IPS-20b (cell line): ENCODE measurements at regions not wholly inside any gene's neighbourhood (a gene's known extent, or its start where the extent isn't known, plus 50 kb on each side); places are given as distances from the start of the nearest gene placed in this dataset.
"Not testable (repeated sequence)": the region's sequence is repeated elsewhere in the genome, so short reads cannot be mapped to it uniquely, and the experiment has no call there.

Source experiments
- H3K27ac ChIP-seq: one replicate; pipeline ENCODE4 v1.5.1; 2013; ENCODE audit warnings: low read length
- H3K27me3 ChIP-seq: 2 replicates; pipeline ENCODE4 v1.6.1; 2013; ENCODE audit warnings: mild to moderate bottlenecking, low read length, inconsistent platforms; ENCODE audit not compliant: insufficient read depth
- H3K36me3 ChIP-seq: 2 replicates; pipeline ENCODE4 v1.6.1; 2013; ENCODE audit warnings: low read depth, mild to moderate bottlenecking, inconsistent platforms, low read length, moderate library complexity; ENCODE audit not compliant: insufficient read depth
- H3K4me1 ChIP-seq: 2 replicates; pipeline ENCODE4 v1.6.1; 2013; ENCODE audit warnings: mild to moderate bottlenecking, control low read depth, inconsistent platforms, low read length, moderate library complexity; ENCODE audit not compliant: insufficient read depth
- H3K4me3 ChIP-seq: 2 replicates; pipeline ENCODE4 v1.5.1; 2013; ENCODE audit warnings: mild to moderate bottlenecking, low read length, inconsistent platforms
- H3K9ac ChIP-seq: 2 replicates; pipeline ENCODE4 v1.6.1; 2013; ENCODE audit warnings: low read depth, mild to moderate bottlenecking, inconsistent platforms, low read length, moderate library complexity
- H3K9me3 ChIP-seq: 2 replicates; pipeline ENCODE4 v1.6.1; 2013; ENCODE audit warnings: mild to moderate bottlenecking, low read depth, low read length, inconsistent platforms; ENCODE audit not compliant: insufficient read depth

DNA sequence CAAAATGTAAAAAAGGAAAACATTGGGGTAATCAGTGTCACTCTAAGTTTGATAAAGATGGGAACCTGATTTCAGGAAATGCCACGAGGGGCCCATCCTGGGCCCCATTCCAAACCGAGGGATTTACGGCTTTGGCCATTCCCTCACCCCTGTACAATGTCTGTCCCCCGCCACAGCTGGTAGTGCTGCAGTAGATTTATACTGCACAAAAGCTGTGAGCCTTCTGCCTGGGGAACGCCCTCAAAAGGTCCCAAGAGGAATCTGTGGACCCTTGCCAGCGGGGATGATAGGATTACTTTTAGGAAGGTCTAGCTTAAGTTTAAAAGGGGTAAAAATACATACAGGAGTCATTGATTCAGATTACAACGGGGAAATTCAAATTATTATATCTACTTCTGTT is 173.4 kb upstream of the SGCG start:
- Histone ChIP-seq H3K9ac (no peak overlapping the region), H3K27ac (no peak overlapping the region), H3K4me1 (no peaks in the 10 kb centered on the region), H3K36me3 (no peaks in the 10 kb centered on the region), H3K27me3 (no peaks in the 10 kb centered on the region), H3K9me3 (peaks cover 2% of the 10 kb centered on the region; the same call in 1 of the 2 replicates), H3K4me3 (no peak overlapping the region)

DNA sequence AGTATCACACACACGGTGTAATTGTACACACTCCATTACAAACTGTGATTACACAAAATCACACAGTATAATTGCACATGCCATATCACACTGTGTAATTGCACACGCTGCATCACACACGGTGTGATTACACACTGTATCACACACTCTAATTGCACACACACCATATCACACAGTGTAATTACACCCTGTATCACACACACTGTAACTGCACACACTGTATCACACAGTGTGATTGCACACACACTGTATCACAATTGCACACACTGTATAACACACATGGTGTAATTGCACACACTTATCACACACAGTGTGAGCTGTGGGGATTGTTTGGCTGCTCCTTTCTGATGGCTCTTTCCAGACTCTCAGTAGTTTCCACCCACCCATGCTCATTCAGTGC is 162.6 kb upstream of the SGCG start:
- peaks cover 4% of the 10 kb centered on the region; the same call in 1 of the 2 replicates for H3K9me3 ChIP-seq

GRCh38 chr13:23020246-23020843 is 160.4 kb upstream of the SGCG start:
- Histone ChIP-seq H3K9me3 (peaks cover 4% of the 10 kb centered on the region; the same call in 1 of the 2 replicates), H3K4me1 (no peaks in the 10 kb centered on the region), H3K9ac (no peak overlapping the region), H3K4me3 (no peak overlapping the region), H3K27ac (no peak overlapping the region), H3K27me3 (no peaks in the 10 kb centered on the region), H3K36me3 (no peaks in the 10 kb centered on the region)

More for the DNA sequence above, 162.6 kb upstream of the SGCG start:
- no peaks in the 10 kb centered on the region for H3K36me3 ChIP-seq
- no peak overlapping the region for H3K27ac ChIP-seq
- no peaks in the 10 kb centered on the region for H3K27me3 ChIP-seq
- H3K4me1 ChIP-seq: no peaks in the 10 kb centered on the region
- no peak overlapping the region for H3K4me3 ChIP-seq
- no peak overlapping the region for H3K9ac ChIP-seq

DNA sequence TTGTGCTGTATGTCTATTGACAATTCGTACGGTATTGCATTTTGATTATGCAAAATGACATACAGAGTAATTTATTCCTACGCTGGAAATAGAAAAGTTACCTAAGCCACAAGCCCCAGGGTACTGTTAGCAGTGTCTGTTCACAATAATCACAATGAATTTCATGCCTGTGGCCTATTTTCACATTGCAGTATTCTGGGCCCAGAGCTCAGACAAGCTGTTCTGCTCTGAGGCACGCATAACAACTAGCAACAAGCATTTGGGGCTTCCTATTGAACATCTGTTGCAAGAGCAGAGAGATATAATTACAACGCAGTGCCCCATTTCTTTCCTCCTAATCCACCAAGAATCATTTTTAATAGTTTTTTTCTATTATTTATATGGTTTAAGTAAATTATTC is 158.9 kb upstream of the SGCG start:
- Histone ChIP-seq H3K9me3 (no peaks in the 10 kb centered on the region), H3K27ac (no peak overlapping the region), H3K4me1 (no peaks in the 10 kb centered on the region), H3K9ac (no peak overlapping the region), H3K4me3 (no peak overlapping the region), H3K27me3 (no peaks in the 10 kb centered on the region), H3K36me3 (no peaks in the 10 kb centered on the region)

GRCh38 chr13:23022704-23023103 is 158.1 kb upstream of the SGCG start:
- H3K27me3 ChIP-seq: no peaks in the 10 kb centered on the region
- no peak overlapping the region for H3K9ac ChIP-seq
- no peak overlapping the region for H3K4me3 ChIP-seq
- H3K4me1 ChIP-seq: no peaks in the 10 kb centered on the region
- no peaks in the 10 kb centered on the region for H3K9me3 ChIP-seq
- no peak overlapping the region for H3K27ac ChIP-seq
- H3K36me3 ChIP-seq: no peaks in the 10 kb centered on the region

- H3K4me3 ChIP-seq: no peak overlapping the region
- no peaks in the 10 kb centered on the region for H3K9me3 ChIP-seq
- no peak overlapping the region for H3K9ac ChIP-seq
- no peaks in the 10 kb centered on the region for H3K36me3 ChIP-seq
- no peak overlapping the region for H3K27ac ChIP-seq
- no peaks in the 10 kb centered on the region for H3K4me1 ChIP-seq
- H3K27me3 ChIP-seq: no peaks in the 10 kb centered on the region
These were observed 154.7 kb upstream of the SGCG start for GRCh38 chr13:23025864-23026608.

GRCh38 chr13:23039266-23039935 is 141.4 kb upstream of the SGCG start:
- no peak overlapping the region for H3K9ac ChIP-seq
- no peaks in the 10 kb centered on the region for H3K9me3 ChIP-seq

DNA sequence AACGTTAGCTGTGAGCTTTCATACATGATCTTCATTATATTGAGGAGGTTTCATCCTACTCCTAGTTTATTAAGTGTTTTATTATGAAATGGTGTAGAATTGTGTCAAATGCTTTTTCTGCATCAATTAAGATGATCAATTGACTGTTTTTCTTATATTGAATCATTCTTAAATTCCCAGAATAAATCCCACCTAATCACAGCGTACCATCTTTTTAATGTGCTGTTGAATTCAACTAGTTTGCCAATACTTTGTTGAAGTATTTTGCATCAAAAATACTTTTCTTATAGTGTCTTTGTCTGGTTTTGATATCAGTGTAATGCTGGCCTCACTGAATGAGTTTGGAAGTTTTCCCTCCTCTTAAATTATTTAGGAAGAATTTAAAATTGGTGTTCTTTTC is 138.6 kb upstream of the SGCG start:
- no peak overlapping the region for H3K27ac ChIP-seq
- H3K4me1 ChIP-seq: no peaks in the 10 kb centered on the region
- H3K9me3 ChIP-seq: no peaks in the 10 kb centered on the region
- H3K4me3 ChIP-seq: no peak overlapping the region
- H3K36me3 ChIP-seq: no peaks in the 10 kb centered on the region
- no peaks in the 10 kb centered on the region for H3K27me3 ChIP-seq
- no peak overlapping the region for H3K9ac ChIP-seq

More at GRCh38 chr13:23039266-23039935, 141.4 kb upstream of the SGCG start:
- Histone ChIP-seq H3K27me3 (no peaks in the 10 kb centered on the region), H3K4me1 (no peaks in the 10 kb centered on the region), H3K27ac (no peak overlapping the region), H3K4me3 (no peak overlapping the region), H3K36me3 (no peaks in the 10 kb centered on the region)

DNA sequence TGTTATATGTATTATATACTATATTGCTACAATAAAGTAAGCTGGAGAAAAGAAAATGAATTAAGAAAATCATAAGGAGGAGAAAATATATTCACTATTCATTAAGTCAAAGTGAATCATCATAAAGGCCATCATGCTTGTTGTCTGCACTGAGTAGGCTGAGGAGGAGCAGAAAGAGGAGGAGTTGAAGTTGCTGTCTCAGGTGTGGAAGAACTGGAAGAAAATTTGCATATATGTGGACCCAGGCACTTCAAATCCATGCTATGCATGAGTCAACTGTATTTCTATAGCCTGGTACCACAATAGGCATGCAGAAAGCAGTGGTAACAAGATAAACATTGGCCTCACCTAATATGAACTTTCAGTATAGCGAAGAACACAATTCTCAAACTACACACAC is 135.9 kb upstream of the SGCG start:
- Histone ChIP-seq H3K27ac (no peak overlapping the region), H3K9ac (no peak overlapping the region)

DNA sequence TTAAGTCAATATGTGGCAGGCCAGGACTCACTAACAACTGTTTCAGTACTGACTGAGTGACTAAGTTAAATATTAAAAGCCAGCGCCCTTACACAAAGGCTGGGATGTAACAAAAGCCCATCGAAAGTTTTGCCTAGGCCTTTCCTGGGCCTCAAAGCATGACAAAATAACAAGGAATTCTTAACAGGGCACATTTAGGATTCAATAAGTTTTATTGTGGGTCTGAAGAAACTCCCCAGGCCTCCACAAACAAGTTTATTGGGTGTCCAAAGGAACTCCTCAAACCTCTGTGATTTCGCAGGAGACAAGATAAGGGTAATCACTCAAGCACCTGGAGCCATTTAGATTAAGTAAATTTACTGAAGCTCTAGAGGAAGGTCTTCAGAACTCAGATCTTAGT is 130.7 kb upstream of the SGCG start:
- Histone ChIP-seq H3K36me3 (no peaks in the 10 kb centered on the region), H3K9ac (no peak overlapping the region), H3K4me1 (peaks cover 4% of the 10 kb centered on the region; the same call in 1 of the 2 replicates), H3K27ac (no peak overlapping the region), H3K4me3 (no peak overlapping the region), H3K27me3 (no peaks in the 10 kb centered on the region), H3K9me3 (no peaks in the 10 kb centered on the region)

More for the DNA sequence above, 135.9 kb upstream of the SGCG start:
- no peaks in the 10 kb centered on the region for H3K27me3 ChIP-seq
- no peaks in the 10 kb centered on the region for H3K36me3 ChIP-seq
- no peaks in the 10 kb centered on the region for H3K4me1 ChIP-seq
- no peaks in the 10 kb centered on the region for H3K9me3 ChIP-seq
- no peak overlapping the region for H3K4me3 ChIP-seq

DNA sequence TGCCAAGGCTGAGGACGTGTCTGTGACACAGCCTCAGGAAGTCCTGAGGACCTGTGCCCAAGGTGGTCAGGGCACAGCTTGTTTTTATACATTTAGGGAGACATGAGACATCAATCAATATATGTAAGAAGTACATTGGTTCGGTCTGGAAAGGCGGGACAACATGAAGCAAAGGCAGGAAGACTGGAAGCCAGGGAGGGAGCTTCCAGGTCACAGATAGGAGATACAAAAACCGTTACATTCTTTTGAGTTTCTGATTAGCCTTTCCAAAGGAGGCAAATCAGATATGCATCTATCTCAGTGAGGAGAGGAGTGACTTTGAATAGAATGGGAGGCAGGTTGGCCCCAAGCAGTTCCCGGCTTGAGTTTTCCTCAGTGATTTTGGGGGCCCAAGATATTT is 127.1 kb upstream of the SGCG start:
- not testable (repeated sequence) for H3K27me3 ChIP-seq, H3K36me3 ChIP-seq, H3K27ac ChIP-seq, H3K9ac ChIP-seq, H3K4me1 ChIP-seq, H3K9me3 ChIP-seq, H3K4me3 ChIP-seq

DNA sequence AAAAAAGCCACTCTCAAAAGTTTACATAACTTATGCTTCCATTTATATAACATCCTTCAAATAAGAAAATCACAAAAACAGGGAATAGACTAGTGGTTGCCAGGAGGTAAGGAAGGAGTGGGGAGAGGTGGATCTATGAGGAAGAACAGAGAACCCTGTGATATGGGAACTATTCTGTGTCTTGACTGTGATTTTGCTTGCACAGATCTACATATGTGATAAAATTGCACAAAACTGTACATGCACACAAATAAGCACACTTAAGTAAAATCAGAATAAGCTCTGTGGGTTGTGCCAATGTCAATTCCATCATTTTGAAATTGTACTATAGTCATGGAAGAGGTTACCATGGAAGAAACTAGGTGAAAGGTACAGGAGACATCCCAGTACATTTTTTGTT is 121.6 kb upstream of the SGCG start:
- no peaks in the 10 kb centered on the region for H3K36me3 ChIP-seq
- no peaks in the 10 kb centered on the region for H3K27me3 ChIP-seq
- no peak overlapping the region for H3K4me3 ChIP-seq
- H3K27ac ChIP-seq: no peak overlapping the region
- no peaks in the 10 kb centered on the region; the same call in 1 of the 2 replicates for H3K4me1 ChIP-seq
- H3K9me3 ChIP-seq: no peaks in the 10 kb centered on the region
- H3K9ac ChIP-seq: no peak overlapping the region
